UCSD-AML1 (cell line): ENCODE measurements at regions not wholly inside any gene's neighbourhood (a gene's known extent, or its start where the extent isn't known, plus 50 kb on each side); places are given as distances from the start of the nearest gene placed in this dataset.

Experiments used
- DNase-seq: peaks from one replicate; lab custom pipeline; 2025; ENCODE audit not compliant: unreplicated experiment; lab: John Stamatoyannopoulos, UW

GRCh38 chr5:2505217-2505616 lies 246.3 kb downstream of the IRX2 start:
- DNase-seq: no peak

GRCh38 chr5:2502970-2503594 lies 248.4 kb downstream of the IRX2 start:
- DNase-seq: no peak

GRCh38 chr5:2499917-2500316 lies 251.6 kb downstream of the IRX2 start:
- DNase-seq: no peak

- DNase-seq: no peak
Measured at GRCh38 chr5:2496891-2497290, 254.6 kb downstream of the IRX2 start.

GRCh38 chr5:2496126-2496525 lies 255.4 kb downstream of the IRX2 start:
- DNase-seq: no peak

- no peak for DNase-seq
Measured at GRCh38 chr5:2493356-2493755, 258.1 kb downstream of the IRX2 start.

GRCh38 chr5:2492476-2492875 lies 259.0 kb downstream of the IRX2 start:
- no peak for DNase-seq

- DNase-seq: no peak
Measured at GRCh38 chr5:2491846-2492245, 259.6 kb downstream of the IRX2 start.

- no peak for DNase-seq
Measured at GRCh38 chr5:2489306-2489705, 262.2 kb downstream of the IRX2 start.

GRCh38 chr5:2488593-2488992 lies 262.9 kb downstream of the IRX2 start:
- DNase-seq: no peak

- DNase-seq: no peak
Measured at GRCh38 chr5:2487152-2487763, 264.2 kb downstream of the IRX2 start.

- DNase-seq: no peak
Measured at GRCh38 chr5:2486373-2486772, 265.1 kb downstream of the IRX2 start.

GRCh38 chr5:2482778-2483177 lies 268.7 kb downstream of the IRX2 start:
- no peak for DNase-seq

GRCh38 chr5:2480871-2481270 lies 270.6 kb downstream of the IRX2 start:
- no peak for DNase-seq

GRCh38 chr5:2475902-2476301 lies 275.6 kb downstream of the IRX2 start:
- DNase-seq: no peak

- no peak for DNase-seq
Measured at GRCh38 chr5:2472670-2473069, 278.8 kb downstream of the IRX2 start.

GRCh38 chr5:2471152-2471879 lies 280.2 kb downstream of the IRX2 start:
- no peak for DNase-seq

- no peak for DNase-seq
Measured at GRCh38 chr5:2466966-2467365, 284.5 kb downstream of the IRX2 start.

- DNase-seq: no peak
Measured at GRCh38 chr5:2465383-2465782, 286.1 kb downstream of the IRX2 start.

- no peak for DNase-seq
Measured at GRCh38 chr5:2464141-2464540, 287.3 kb downstream of the IRX2 start.

GRCh38 chr5:2461701-2462691 lies 289.5 kb downstream of the IRX2 start:
- no peak for DNase-seq
